SK-N-SH treated with all-trans-retinoic acid at 6 μM for 48 hours (cell line): ENCODE measurements at regions not wholly inside any gene's neighbourhood (a gene's known extent, or its start where the extent isn't known, plus 50 kb on each side); places are given as distances from the start of the nearest gene placed in this dataset.

Experiments used
- ATAC-seq: fragments of 200-7000 bp; cut with Tn5 transposase; 3 replicates; pipeline ENCODE4 v1.9.1; 2020; ENCODE audit warnings: mild to moderate bottlenecking, moderate library complexity
- ARNTL ChIP-seq: fragments of 450-650 bp; formaldehyde crosslinking; IDR thresholded peaks from 2 replicates; pipeline ENCODE4 v1.5.0; 2020; ENCODE audit warnings: low read depth, mild to moderate bottlenecking, moderate library complexity, borderline replicate concordance
- BACH2 ChIP-seq: fragments of 250-450 bp; sonication (Bioruptor Pico); IDR thresholded peaks from 2 replicates; pipeline ENCODE4 v1.9.0; 2021; ENCODE audit warnings: mild to moderate bottlenecking, borderline replicate concordance
- CREB5 ChIP-seq: fragments of 250-450 bp; sonication (Bioruptor Pico); IDR thresholded peaks from 2 replicates; pipeline ENCODE4 v1.5.1; 2020; ENCODE audit warnings: low read depth, mild to moderate bottlenecking, moderate library complexity
- CSDC2 ChIP-seq: fragments of 250-450 bp; sonication (Bioruptor Pico); IDR thresholded peaks from 2 replicates; pipeline ENCODE4 v1.5.0; 2020; ENCODE audit warnings: mild to moderate bottlenecking, moderate library complexity
- GLIS3 ChIP-seq: fragments of 250-450 bp; sonication (Bioruptor Pico); IDR thresholded peaks from 2 replicates; pipeline ENCODE4 v1.5.0; 2020; ENCODE audit warnings: mild to moderate bottlenecking, moderate library complexity
- ISL1 ChIP-seq: fragments of 250-450 bp; sonication (Bioruptor Pico); IDR thresholded peaks from 2 replicates; pipeline ENCODE4 v2.1.2; 2022; ENCODE audit warnings: mild to moderate bottlenecking, moderate library complexity
- OSR1 ChIP-seq: fragments of 250-450 bp; sonication (Bioruptor Pico); IDR thresholded peaks from 2 replicates; pipeline ENCODE4 v1.8.0; 2022; ENCODE audit warnings: moderate library complexity, mild to moderate bottlenecking, inconsistent platforms
- PATZ1 ChIP-seq: fragments of 250-450 bp; sonication (Bioruptor Pico); IDR thresholded peaks from 2 replicates; pipeline ENCODE4 v1.8.0; 2020; ENCODE audit warnings: mild to moderate bottlenecking, moderate library complexity, borderline replicate concordance
- POU6F1 ChIP-seq: fragments of 250-450 bp; sonication (Bioruptor Pico); IDR thresholded peaks from 2 replicates; pipeline ENCODE4 v1.8.0; 2021; ENCODE audit warnings: low read depth, mild to moderate bottlenecking, moderate library complexity, borderline replicate concordance
- PPARA ChIP-seq: fragments of 250-450 bp; sonication (Bioruptor Pico); IDR thresholded peaks from 2 replicates; pipeline ENCODE4 v1.5.0; 2020; ENCODE audit warnings: mild to moderate bottlenecking, borderline replicate concordance
- RARB ChIP-seq: fragments of 250-450 bp; sonication (Bioruptor Pico); IDR thresholded peaks from 2 replicates; pipeline ENCODE4 v1.8.0; 2021; ENCODE audit warnings: mild to moderate bottlenecking, moderate library complexity
- SNAI2 ChIP-seq: fragments of 250-450 bp; sonication (Bioruptor Pico); IDR thresholded peaks from 2 replicates; pipeline ENCODE4 v1.5.0; 2020; ENCODE audit warnings: mild to moderate bottlenecking, moderate library complexity
- TCF4 ChIP-seq: fragments of 250-450 bp; sonication (Bioruptor Pico); IDR thresholded peaks from 2 replicates; pipeline ENCODE4 v1.8.0; 2021; ENCODE audit warnings: mild to moderate bottlenecking, moderate library complexity, borderline replicate concordance
- TOX ChIP-seq: fragments of 250-450 bp; sonication (Bioruptor Pico); IDR thresholded peaks from 2 replicates; pipeline ENCODE4 v1.8.0; 2021; ENCODE audit warnings: mild to moderate bottlenecking, moderate library complexity, borderline replicate concordance
- TSHZ2 ChIP-seq: fragments of 250-450 bp; sonication (Bioruptor Pico); IDR thresholded peaks from 2 replicates; pipeline ENCODE4 v1.5.0; 2020; ENCODE audit warnings: mild to moderate bottlenecking, moderate library complexity
- ZC3H10 ChIP-seq: fragments of 250-450 bp; sonication (Bioruptor Pico); IDR thresholded peaks from 2 replicates; pipeline ENCODE4 v1.5.1; 2021; ENCODE audit warnings: mild to moderate bottlenecking, moderate library complexity
- ZFP3 ChIP-seq: fragments of 250-450 bp; sonication (Bioruptor Pico); IDR thresholded peaks from 2 replicates; pipeline ENCODE4 v1.5.0; 2020; ENCODE audit warnings: mild to moderate bottlenecking, moderate library complexity
- ZFP30 ChIP-seq: fragments of 450-650 bp; formaldehyde crosslinking; IDR thresholded peaks from 2 replicates; pipeline ENCODE4 v1.5.0; 2022; ENCODE audit warnings: mild to moderate bottlenecking, moderate library complexity
- ZNF565 ChIP-seq: fragments of 450-650 bp; formaldehyde crosslinking; conservative IDR thresholded peaks from 2 replicates; pipeline ENCODE4 v1.5.0; 2020; ENCODE audit warnings: low read depth, mild to moderate bottlenecking, moderate library complexity
- ZNF70 ChIP-seq: fragments of 450-650 bp; formaldehyde crosslinking; IDR thresholded peaks from 2 replicates; pipeline ENCODE4 v1.5.0; 2020; ENCODE audit warnings: mild to moderate bottlenecking, moderate library complexity
- ZNF8 ChIP-seq: fragments of 450-650 bp; formaldehyde crosslinking; IDR thresholded peaks from 2 replicates; pipeline ENCODE4 v1.5.0; 2020; ENCODE audit warnings: mild to moderate bottlenecking, moderate library complexity

- no peak for ATAC-seq
- TF ChIP-seq SNAI2 (CRISPR knock-in tag) (no peak), BACH2 (CRISPR knock-in tag) (no peak), TOX (CRISPR knock-in tag) (no peak), OSR1 (CRISPR knock-in tag) (no peak), ZFP3 (CRISPR knock-in tag) (no peak), ZFP30 (CRISPR knock-in tag) (no peak), ZNF8 (no peak), POU6F1 (CRISPR knock-in tag) (no peak), GLIS3 (CRISPR knock-in tag) (no peak), CSDC2 (CRISPR knock-in tag) (no peak), ZC3H10 (no peak), TCF4 (CRISPR knock-in tag) (no peak), ISL1 (CRISPR knock-in tag) (no peak), CREB5 (no peak)
Observed at GRCh38 chr12:91620992-91621391, 438.4 kb upstream of the DCN start.

GRCh38 chr12:91620422-91620821 lies 437.8 kb upstream of the DCN start:
- TF ChIP-seq ARNTL (no peak), BACH2 (CRISPR knock-in tag) (no peak)
- TF ChIP-seq, all 23 proteins: peak for 0
- ATAC-seq, result no peak

- no peak for ATAC-seq
- TF ChIP-seq CSDC2 (CRISPR knock-in tag) (no peak), ZC3H10 (no peak), SNAI2 (CRISPR knock-in tag) (no peak), BACH2 (CRISPR knock-in tag) (no peak), ARNTL (no peak), PATZ1 (CRISPR knock-in tag) (no peak)
- TF ChIP-seq, all 23 proteins: peak for 0
Observed at GRCh38 chr12:91618281-91618680, 435.7 kb upstream of the DCN start.

GRCh38 chr12:91617818-91618217 lies 435.2 kb upstream of the DCN start:
- no peak for ATAC-seq
- TF ChIP-seq PPARA (CRISPR knock-in tag) (no peak), GLIS3 (CRISPR knock-in tag) (no peak), TCF4 (CRISPR knock-in tag) (no peak), ARNTL (no peak), ZNF8 (no peak), OSR1 (CRISPR knock-in tag) (no peak), ZNF70 (CRISPR knock-in tag) (no peak), ZFP3 (CRISPR knock-in tag) (no peak), ZC3H10 (no peak), ZNF565 (no peak), ZFP30 (CRISPR knock-in tag) (no peak), CREB5 (no peak), PATZ1 (CRISPR knock-in tag) (no peak), RARB (CRISPR knock-in tag) (no peak), SNAI2 (CRISPR knock-in tag) (no peak), TSHZ2 (CRISPR knock-in tag) (no peak)
